ENCODE measurements at regions not wholly inside any gene's neighbourhood (a gene's known extent, or its start where the extent isn't known, plus 50 kb on each side); places are given as distances from the start of the nearest gene placed in this dataset.

DNA sequence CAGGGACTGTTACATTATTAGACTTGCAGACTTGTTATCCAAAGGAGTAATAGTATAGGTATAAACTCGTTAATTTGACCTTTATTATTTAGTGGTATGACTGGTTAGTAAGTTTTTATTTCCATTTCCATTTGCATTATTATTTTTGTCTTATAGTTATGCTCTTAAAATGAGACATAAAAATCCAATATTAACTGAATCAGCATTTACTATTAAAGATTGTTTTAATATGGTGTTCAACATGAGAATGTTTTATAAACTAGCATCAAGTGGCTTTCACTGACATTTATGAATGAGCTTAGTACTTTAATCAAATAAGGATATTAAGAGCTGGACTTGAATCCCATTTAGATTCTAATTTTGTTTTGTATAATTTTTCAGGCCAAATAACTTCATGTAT lies 228.1 kb upstream of the HAND2 start:
- TF ChIP-seq CTCF (IDR thresholded peaks at IDR 0.05) (no peak), POLR2A (IDR thresholded peaks at IDR 0.05) (no peak)

Data from body of pancreas (tissue), 4 donors.